ENCODE measurements at regions not wholly inside any gene's neighbourhood (a gene's known extent, or its start where the extent isn't known, plus 50 kb on each side); places are given as distances from the start of the nearest gene placed in this dataset.

DNA sequence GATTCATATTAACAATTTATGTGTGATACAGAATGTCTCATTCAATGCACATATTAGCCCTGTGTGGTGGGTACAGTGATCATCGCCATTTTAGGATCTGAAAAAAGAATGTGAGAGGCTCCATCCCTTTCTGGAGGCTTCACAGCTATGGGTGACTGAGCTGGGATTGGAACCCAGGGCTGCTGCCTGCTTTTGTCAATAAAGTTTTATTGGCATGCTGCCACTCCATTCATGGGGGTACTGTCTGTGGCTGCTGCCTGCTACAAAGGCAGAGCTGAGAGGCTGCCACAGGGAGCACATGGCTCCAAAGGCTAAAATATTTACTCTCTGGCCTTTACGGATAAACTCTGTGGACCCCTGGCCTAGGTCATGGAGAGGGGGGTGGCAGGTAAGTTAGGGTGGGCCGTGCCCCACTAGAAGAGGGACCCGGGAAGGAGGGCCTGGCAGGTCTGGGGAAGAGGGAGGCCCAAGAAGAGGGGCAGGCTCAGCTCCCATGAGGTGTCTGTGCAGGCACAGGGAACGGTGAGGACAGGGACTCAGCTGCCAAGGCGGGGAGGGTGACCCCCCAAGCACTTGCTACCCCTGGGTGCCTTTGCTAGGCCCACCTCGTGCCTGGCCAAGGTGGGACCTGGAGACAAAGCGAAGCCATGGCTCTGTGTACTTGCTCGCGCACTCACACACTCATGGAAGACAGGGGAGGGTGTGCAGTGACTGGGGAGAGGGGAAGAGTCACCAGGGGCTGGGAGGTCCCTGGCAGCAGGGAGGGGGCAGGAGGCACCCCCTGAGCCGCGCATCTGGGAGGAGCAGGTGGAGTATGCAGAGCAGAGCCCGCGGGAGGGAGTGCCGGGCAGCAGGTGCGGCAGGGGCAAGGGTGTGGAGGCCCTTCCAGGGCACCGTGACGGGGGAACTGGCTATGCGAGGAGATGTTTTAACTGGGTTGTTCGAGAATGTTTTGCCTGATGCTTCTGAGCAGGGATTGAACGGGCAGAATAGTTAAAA is 335.3 kb downstream of the CTTN start:
- DNase-seq: no peak

DNA sequence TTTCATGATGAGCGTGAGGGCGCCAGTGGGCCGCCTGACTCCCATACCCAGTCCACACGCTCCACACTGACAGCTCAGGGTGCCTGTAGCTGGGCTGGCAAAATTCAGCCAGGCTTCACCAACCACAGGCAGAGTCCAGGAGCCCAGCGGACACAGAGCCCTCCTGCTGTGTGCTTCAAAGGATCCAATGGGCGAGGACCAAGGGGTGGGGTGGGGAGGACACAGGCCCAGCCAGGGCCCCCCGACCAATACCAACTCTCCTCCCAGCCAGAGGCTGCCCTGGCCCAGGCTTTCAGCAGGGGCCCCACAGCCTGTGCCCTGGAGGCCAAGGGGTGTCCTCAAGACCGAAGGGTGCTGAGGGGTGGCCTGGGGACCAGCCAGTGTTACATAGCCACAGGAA is 336.1 kb downstream of the CTTN start:
- no peak for DNase-seq

- DNase-seq: no peak
These were observed 336.6 kb downstream of the CTTN start for GRCh38 chr11:70734911-70735310.

DNA sequence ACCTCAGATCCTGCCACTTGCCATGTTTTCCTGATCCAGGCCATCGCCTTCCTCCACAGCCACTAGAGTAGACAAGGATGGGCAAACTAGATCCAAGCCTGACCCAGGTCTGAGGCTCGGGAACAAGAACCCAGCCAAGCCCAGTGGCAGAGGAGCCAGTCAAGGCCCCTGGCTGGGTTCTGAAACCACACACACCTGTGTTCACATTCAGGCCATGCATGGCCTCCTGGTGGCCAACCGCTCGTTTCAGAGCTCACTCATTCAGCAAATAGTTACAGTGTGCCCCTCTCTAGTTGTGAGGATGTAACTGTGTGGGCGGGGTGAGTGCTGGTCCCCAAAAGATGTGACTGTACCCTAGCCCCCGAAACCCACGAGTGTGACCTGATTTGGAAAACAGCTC is 337.6 kb downstream of the CTTN start:
- DNase-seq: no peak

DNA sequence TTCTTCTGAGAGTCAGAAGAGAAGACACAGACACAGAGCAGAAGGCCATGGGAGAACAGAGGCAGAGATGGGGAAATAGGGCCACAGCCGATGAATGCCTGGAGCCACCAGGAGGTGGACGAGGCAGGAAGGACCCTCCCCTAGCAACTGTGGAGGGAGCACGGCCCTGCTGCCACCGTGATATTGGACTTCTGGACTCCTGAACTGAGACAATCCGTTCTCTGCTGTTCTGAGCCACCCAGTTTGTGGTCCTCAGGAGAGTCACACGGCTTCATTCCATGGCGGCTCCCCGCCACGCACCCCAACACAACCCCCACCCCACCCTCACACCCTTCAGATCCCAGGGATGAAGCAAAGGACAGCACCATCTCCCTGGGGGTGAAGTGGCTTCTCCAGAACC is 338.1 kb downstream of the CTTN start:
- no peak for DNase-seq

DNA sequence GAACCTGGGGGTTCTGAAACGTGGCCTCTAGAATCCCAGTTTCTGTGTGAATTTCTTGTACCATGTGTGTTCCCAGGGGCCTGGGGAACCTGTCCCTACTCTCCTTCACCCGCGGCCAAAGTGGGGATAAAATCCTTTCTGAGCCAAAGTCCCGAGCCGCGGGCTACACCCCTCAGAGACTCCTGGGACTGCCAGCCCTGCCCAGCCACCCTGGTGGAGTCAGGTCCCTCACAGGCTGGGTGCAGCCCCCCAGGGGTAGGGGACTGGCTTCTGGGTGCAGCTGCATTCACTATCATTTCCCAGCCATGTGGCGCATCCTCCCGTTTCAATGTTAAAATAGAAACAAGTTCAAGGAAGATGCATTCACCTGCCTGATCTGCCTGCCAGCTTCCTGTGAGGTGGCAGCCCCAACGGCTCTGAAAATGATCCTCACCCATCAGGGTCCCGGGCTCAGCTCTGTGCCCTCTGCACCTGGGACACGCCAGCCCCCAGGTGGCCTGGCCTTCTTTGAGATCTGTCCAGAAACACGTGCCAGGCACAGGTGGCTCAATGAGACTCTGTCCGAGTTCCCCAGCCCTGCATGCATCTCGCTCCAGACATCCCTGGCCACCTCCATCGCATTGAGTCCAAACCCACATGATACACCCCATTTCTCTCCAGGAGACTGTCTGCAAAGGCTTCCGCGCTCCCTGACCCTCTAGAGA is 338.8 kb downstream of the CTTN start:
- DNase-seq: no peak

GRCh38 chr11:70737816-70738630 is 339.7 kb downstream of the CTTN start:
- no peak for DNase-seq

GRCh38 chr11:70738661-70739060 is 340.3 kb downstream of the CTTN start:
- no peak for DNase-seq

DNA sequence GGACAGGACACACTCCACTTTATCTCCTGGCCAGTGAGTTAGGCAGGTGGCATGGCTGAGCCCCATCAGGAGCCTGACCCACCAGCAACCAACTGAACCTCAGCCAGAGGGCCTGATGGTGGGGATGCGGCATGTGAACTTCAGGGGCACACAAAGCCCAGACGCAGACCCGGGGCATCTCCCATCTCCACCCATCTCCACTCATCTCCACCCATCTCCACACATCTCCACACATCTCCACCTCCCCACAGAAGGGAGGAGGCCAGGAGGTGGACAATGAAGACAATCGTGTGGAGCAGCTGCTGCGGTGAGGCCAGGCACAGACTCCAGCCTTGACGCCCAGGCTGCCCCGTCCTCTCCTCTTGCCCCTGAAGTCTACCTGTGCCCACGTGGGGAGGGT is 340.8 kb downstream of the CTTN start:
- DNase-seq: no peak

DNA sequence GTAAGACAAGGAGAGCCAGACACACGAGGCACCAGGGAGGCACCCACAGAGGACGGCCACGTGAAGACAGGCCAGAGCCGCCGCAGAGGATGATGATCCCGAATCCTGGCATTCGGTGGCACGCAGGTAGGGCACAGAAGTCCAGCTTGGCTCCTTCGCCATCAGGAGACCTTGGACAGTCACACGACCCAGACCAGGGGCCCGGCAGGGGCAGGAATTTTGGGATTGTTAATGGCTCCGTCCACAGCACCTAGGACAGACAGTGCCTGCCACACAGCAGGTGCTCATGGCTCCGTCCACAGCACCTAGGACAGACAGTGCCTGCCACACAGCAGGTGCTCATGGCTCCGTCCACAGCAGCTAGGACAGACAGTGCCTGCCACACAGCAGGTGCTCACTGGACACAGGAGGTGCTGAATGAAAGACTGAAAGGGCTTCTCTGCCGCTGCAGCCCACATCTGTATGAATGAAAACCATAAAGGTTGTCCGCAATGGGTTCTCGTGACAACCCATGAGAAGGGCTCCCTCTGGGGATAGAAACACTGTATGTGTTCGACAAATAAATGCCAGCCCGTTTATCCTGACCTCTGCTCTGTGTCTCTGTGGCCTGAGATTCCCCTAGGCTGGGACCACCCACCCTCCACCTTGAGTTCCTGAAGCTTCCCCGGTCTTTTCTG is 341.6 kb downstream of the CTTN start:
- no peak for DNase-seq

- no peak for DNase-seq
These were observed 342.1 kb downstream of the CTTN start for GRCh38 chr11:70740488-70740851.

DNA sequence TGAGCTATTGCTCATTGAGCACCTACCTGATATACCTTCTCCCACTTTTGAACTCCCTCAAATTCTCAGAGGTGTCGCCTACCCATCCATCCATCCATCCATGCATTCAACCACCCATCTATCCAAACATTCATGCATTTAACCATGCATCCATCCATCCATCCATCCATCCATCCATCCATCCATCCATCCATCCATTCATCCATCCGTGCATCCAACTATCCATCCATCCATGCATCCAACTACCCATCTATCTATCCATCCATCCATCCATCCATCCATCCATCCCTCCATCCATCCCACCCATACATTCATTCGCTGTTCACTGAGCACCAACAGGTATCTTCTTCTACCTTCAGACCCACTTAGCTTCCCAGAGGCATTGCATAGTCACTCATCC is 342.8 kb downstream of the CTTN start:
- DNase-seq: no peak

DNA sequence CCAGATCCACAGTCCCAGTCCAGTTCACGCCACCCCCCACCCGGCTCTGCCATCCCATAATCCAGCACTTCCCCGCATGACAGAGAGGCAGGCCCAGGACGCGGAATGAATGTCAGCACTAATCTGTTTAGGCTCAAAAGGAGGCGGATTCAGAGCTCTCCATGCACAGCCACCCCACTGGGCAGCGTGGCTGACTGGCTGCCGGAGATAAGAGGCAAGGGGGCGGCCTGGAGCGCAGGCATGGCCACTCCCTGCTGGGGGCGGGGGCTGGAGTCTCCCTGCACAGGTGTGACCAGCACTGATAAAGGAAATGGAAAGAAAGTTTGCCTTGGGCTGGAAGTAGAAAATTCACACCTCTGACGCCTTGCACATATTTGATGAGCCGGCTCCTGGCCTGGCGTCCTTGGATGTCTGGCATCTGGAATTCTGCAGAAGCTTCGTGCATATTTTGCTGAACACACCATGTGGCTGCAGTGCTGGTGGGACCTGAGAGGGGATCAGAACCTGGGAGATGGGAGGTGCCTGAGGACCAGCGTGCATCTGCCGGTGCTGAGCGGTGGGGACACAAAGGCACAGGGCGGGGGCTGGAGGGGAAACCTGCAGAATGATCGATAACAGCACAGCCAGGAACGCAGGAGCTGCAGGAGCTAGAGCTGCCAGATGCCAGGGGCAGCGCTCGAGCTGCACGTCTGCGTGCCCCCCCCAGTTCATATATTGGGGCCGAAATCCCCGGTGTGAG is 344.4 kb downstream of the CTTN start:
- DNase-seq: no peak

GRCh38 chr11:70743329-70743728 is 345.0 kb downstream of the CTTN start:
- DNase-seq: no peak

- no peak for DNase-seq
These were observed 345.6 kb downstream of the CTTN start for GRCh38 chr11:70743941-70744351.

- DNase-seq: no peak
These were observed 346.3 kb downstream of the CTTN start for GRCh38 chr11:70744396-70745185.

DNA sequence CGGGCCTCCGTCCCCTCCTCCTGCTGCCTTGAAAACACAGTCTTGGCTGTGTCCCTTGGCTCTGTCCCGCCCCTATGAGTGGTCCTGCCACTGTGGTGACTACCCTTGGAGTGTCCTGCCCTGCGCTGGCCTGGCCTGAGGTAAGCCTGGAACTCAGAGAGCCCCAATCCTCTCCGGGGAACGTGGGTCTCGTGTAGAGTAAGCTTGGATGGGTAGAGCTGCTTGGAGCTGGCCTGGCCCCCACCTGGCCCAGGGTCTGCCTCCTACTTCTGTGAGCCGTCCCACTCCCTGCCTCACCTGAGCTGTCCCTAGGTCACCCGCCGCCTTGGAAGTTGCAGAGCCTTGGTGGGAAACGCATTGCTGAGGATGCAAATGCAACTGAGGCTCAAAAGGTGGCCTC is 347.1 kb downstream of the CTTN start:
- no peak for DNase-seq

DNA sequence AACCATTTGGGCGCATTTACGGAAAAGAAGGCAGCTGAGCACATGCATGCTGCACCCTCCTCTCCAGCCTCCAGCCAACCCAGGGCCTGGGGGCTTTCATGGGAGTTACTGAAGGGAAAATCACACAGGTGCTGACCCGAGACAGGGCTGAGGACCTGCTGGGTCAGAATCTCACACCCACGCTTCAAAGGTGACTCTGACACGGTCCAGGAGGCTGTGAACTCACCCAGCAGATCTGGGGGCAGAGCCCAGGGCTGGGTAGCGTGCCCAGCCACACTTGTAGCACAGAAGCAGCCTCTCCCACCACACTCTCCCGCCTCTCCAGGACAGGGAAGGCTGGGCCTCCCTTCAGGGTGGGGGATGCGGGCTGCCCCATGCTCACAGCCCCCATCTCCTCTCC is 347.6 kb downstream of the CTTN start:
- no peak for DNase-seq

GRCh38 chr11:70746351-70746750 is 348.0 kb downstream of the CTTN start:
- no peak for DNase-seq

DNA sequence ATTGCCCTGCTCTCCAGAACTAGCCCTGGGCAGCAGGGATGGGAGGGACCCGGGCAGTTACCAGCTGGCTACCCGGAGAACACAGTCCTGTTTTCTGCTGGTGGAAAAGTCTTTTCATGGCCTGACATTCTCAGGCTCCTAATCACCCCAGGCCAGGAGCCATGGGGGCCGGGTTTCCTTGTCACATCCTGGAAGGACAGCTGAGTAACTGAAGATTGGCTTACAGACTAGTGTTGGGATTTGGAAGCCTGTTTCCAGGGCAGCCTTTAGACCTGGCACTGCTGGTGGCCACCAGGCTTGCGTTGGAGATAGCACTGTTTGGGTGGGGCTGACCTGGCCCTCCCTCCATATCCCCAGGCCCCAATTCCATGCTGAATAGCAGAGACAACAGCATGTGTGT is 349.0 kb downstream of the CTTN start:
- no peak for DNase-seq

GRCh38 chr11:70747921-70748320 is 349.6 kb downstream of the CTTN start:
- DNase-seq: no peak

Data from CD4-positive, alpha-beta T cell treated with Interleukin-21 for 1 hour (primary cell).